Neuronal stem cell (in vitro differentiated cells): ENCODE measurements at regions not wholly inside any gene's neighbourhood (a gene's known extent, or its start where the extent isn't known, plus 50 kb on each side); places are given as distances from the start of the nearest gene placed in this dataset.

Source experiments
- DNase-seq: peaks from one replicate; pipeline ENCODE4 v3.0.0-alpha.2; 2013; ENCODE audit warnings: low spot score
- H2AFZ ChIP-seq: one replicate; pipeline ENCODE4 v1.6.1; 2013; ENCODE audit warnings: mild to moderate bottlenecking, low read length, inconsistent platforms
- H2AK5ac ChIP-seq: 2 replicates; pipeline ENCODE4 v1.6.1; 2013; ENCODE audit warnings: low read depth, mild to moderate bottlenecking, inconsistent platforms, low read length, moderate library complexity, mixed read lengths
- H2BK120ac ChIP-seq: 2 replicates; pipeline ENCODE4 v1.6.1; 2013; ENCODE audit warnings: low read depth, mild to moderate bottlenecking, inconsistent platforms, low read length, moderate library complexity, mixed read lengths
- H2BK12ac ChIP-seq: one replicate; pipeline ENCODE4 v1.6.1; 2013; ENCODE audit warnings: low read length, inconsistent platforms
- H2BK15ac ChIP-seq: 2 replicates; pipeline ENCODE4 v1.6.1; 2013; ENCODE audit warnings: mild to moderate bottlenecking, low read length, inconsistent platforms, mixed read lengths
- H2BK5ac ChIP-seq: one replicate; pipeline ENCODE4 v1.6.1; 2013; ENCODE audit warnings: inconsistent platforms, mild to moderate bottlenecking, low read length, moderate library complexity
- H3K14ac ChIP-seq: one replicate; pipeline ENCODE4 v1.6.1; 2013; ENCODE audit warnings: low read length, inconsistent platforms
- H3K18ac ChIP-seq: 2 replicates; pipeline ENCODE4 v1.6.1; 2013; ENCODE audit warnings: low read length, inconsistent platforms
- H3K23ac ChIP-seq: 2 replicates; pipeline ENCODE4 v1.6.1; 2013; ENCODE audit warnings: low read depth, mild to moderate bottlenecking, mixed read lengths, low read length, inconsistent platforms; ENCODE audit not compliant: poor library complexity
- H3K27ac ChIP-seq: replicated peaks from 3 replicates; pipeline ENCODE4 v1.5.1; 2013; ENCODE audit warnings: low read length, inconsistent platforms
- H3K27me3 ChIP-seq, 3 experiments: 2 replicates each; pipeline ENCODE4 v1.6.1; 2013; ENCODE audit warnings: low read length in 3 of 3, mild to moderate bottlenecking in 2 of 3, inconsistent platforms in 1 of 3, low read depth in 1 of 3, mixed read lengths in 1 of 3, moderate library complexity in 1 of 3; ENCODE audit not compliant: control insufficient read depth in 3 of 3, insufficient read depth in 3 of 3
- H3K36me3 ChIP-seq, 2 donors: replicated peaks in 1 of 2; 2 replicates each; pipeline ENCODE4 v1.6.1; 2013; ENCODE audit warnings: low read length in 2 of 2; ENCODE audit not compliant: control insufficient read depth in 2 of 2, insufficient read depth in 2 of 2
- H3K4ac ChIP-seq: 2 replicates; pipeline ENCODE4 v1.6.1; 2013; ENCODE audit warnings: inconsistent platforms, mild to moderate bottlenecking, low read length, moderate library complexity
- H3K4me1 ChIP-seq, 2 donors: 1 replicate in 1 of 2; 2 replicates in 1 of 2; pipeline ENCODE4 v1.6.1; 2013; ENCODE audit warnings: low read length in 2 of 2, low read depth in 1 of 2; ENCODE audit not compliant: control insufficient read depth in 2 of 2, insufficient read depth in 1 of 2
- H3K4me2 ChIP-seq: one replicate; pipeline ENCODE4 v1.6.1; 2013; ENCODE audit warnings: mild to moderate bottlenecking, low read length, inconsistent platforms; ENCODE audit not compliant: insufficient read depth, poor library complexity, severe bottlenecking
- H3K4me3 ChIP-seq, 2 donors: 2 replicates each; pipeline ENCODE4 v1.5.1; 2013; ENCODE audit warnings: low read length in 2 of 2, mild to moderate bottlenecking in 2 of 2, inconsistent platforms in 1 of 2, moderate library complexity in 1 of 2
- H3K79me1 ChIP-seq: one replicate; pipeline ENCODE4 v1.6.1; 2013; ENCODE audit warnings: low read depth, mild to moderate bottlenecking, inconsistent platforms, low read length, moderate library complexity
- H3K9ac ChIP-seq: one replicate; pipeline ENCODE4 v1.6.1; 2013; ENCODE audit warnings: mild to moderate bottlenecking, low read depth, low read length, inconsistent platforms; ENCODE audit not compliant: poor library complexity
- H3K9me3 ChIP-seq, 2 donors: replicated peaks in 1 of 2; 2 replicates each; pipeline versions ENCODE3 to v1.6.1; 2013; ENCODE audit warnings: low read length in 2 of 2, mild to moderate bottlenecking in 2 of 2, inconsistent platforms in 1 of 2, low read depth in 1 of 2, mixed read lengths in 1 of 2, moderate library complexity in 1 of 2; ENCODE audit not compliant: control insufficient read depth in 2 of 2, insufficient read depth in 1 of 2
- H4K8ac ChIP-seq: one replicate; pipeline ENCODE4 v1.6.1; 2013; ENCODE audit warnings: low read depth, mild to moderate bottlenecking, inconsistent platforms, low read length, moderate library complexity
- H4K91ac ChIP-seq: one replicate; pipeline ENCODE4 v1.6.1; 2013; ENCODE audit warnings: low read length, low read depth, mild to moderate bottlenecking, inconsistent platforms; ENCODE audit not compliant: poor library complexity
- WGBS, 2 donors: extraction: QIAGEN DNeasy Blood & Tissue Kit; methylation state at CpG; one replicate each; pipeline ENCODE4 v1.1.7; 2013; ENCODE audit warnings: missing lambda C conversion rate in 2 of 2, mixed read lengths in 1 of 2; ENCODE audit not compliant: insufficient read length in 2 of 2, insufficient replicate concordance in 1 of 2; ENCODE audit errors: extremely low coverage in 2 of 2; 5-methylcytosine and 5-hydroxymethylcytosine counted together

GRCh38 chr5:174617285-174617684 is 107.1 kb upstream of the MSX2 start:
- Histone ChIP-seq H2AK5ac (no peak overlapping the region), H3K4me1 (peaks cover 0 to 3% of the 10 kb centered on the region in 2 donors), H2BK12ac (no peak overlapping the region), H2BK5ac (no peak overlapping the region), H3K4me2 (no peak overlapping the region), H3K23ac (no peak overlapping the region), H3K14ac (no peak overlapping the region), H3K18ac (no peak overlapping the region), H3K4me3 (no peak overlapping the region), H3K4ac (no peak overlapping the region), H3K79me1 (no peaks in the 10 kb centered on the region), H3K9ac (no peak overlapping the region), H3K27me3 (no peaks in the 10 kb centered on the region), H2AFZ (no peak overlapping the region), H2BK15ac (no peak overlapping the region), H3K9me3 (no peaks in the 10 kb centered on the region), H4K8ac (no peak overlapping the region), H3K27ac (no peak overlapping the region), H2BK120ac (no peak overlapping the region), H4K91ac (no peak overlapping the region), H3K36me3 (no peaks in the 10 kb centered on the region)
- WGBS, 2 donors = no CpG with 5 or more reads among the region's 2 CpGs
- DNase-seq = no peak

- H2BK12ac ChIP-seq = no peak overlapping the region
- no peaks in the 10 kb centered on the region for H3K4me1 ChIP-seq
- H2BK120ac ChIP-seq = no peak overlapping the region
- H3K23ac ChIP-seq = no peak overlapping the region
- no peaks in the 10 kb centered on the region for H3K36me3 ChIP-seq
- no CpG with 5 or more reads among the region's 10 CpGs for WGBS, 2 donors
- no peak overlapping the region for H2AK5ac ChIP-seq
- H3K79me1 ChIP-seq = no peaks in the 10 kb centered on the region
- H2BK5ac ChIP-seq = no peak overlapping the region
- no peak overlapping the region for H3K14ac ChIP-seq
- H2AFZ ChIP-seq = no peak overlapping the region
- no peak overlapping the region for H3K18ac ChIP-seq
- H3K4me2 ChIP-seq = no peak overlapping the region
- DNase-seq = no peak
- H3K9me3 ChIP-seq = no peaks in the 10 kb centered on the region
- no peak overlapping the region for H3K4ac ChIP-seq
- H3K27ac ChIP-seq = no peak overlapping the region
- no peak overlapping the region for H3K9ac ChIP-seq
- H3K27me3 ChIP-seq = no peaks in the 10 kb centered on the region
- H2BK15ac ChIP-seq = no peak overlapping the region
- no peak overlapping the region for H4K8ac ChIP-seq
- H3K4me3 ChIP-seq = no peak overlapping the region
- H4K91ac ChIP-seq = no peak overlapping the region
Measured at GRCh38 chr5:174617910-174618309, 106.5 kb upstream of the MSX2 start.

- Histone ChIP-seq H4K8ac (no peak overlapping the region), H3K9ac (no peak overlapping the region), H3K4me1 (no peaks in the 10 kb centered on the region), H3K23ac (no peak overlapping the region), H3K9me3 (no peaks in the 10 kb centered on the region), H3K27me3 (no peaks in the 10 kb centered on the region), H2AFZ (no peak overlapping the region), H3K18ac (no peak overlapping the region), H4K91ac (no peak overlapping the region), H3K4me2 (no peak overlapping the region), H3K14ac (no peak overlapping the region), H2BK120ac (no peak overlapping the region), H3K36me3 (no peaks in the 10 kb centered on the region), H2AK5ac (no peak overlapping the region), H2BK5ac (no peak overlapping the region), H3K4me3 (no peak overlapping the region), H3K79me1 (no peaks in the 10 kb centered on the region), H3K27ac (no peak overlapping the region), H3K4ac (no peak overlapping the region), H2BK15ac (no peak overlapping the region), H2BK12ac (no peak overlapping the region)
- no CpG with 5 or more reads among the region's 4 CpGs for WGBS, 2 donors
- no peak for DNase-seq
Measured at GRCh38 chr5:174618589-174618988, 105.8 kb upstream of the MSX2 start.

GRCh38 chr5:174622067-174622466 is 102.3 kb upstream of the MSX2 start:
- no peak overlapping the region for H2BK15ac ChIP-seq
- no CpG with 5 or more reads among the region's 4 CpGs for WGBS, 2 donors
- no peaks in the 10 kb centered on the region for H3K27me3 ChIP-seq
- peaks cover 0 to 12% of the 10 kb centered on the region in 2 donors for H3K4me1 ChIP-seq
- no peaks in the 10 kb centered on the region for H3K36me3 ChIP-seq
- no peak overlapping the region for H3K18ac ChIP-seq
- no peak overlapping the region for H4K91ac ChIP-seq
- no peak overlapping the region for H3K4me2 ChIP-seq
- DNase-seq = no peak
- H3K79me1 ChIP-seq = no peaks in the 10 kb centered on the region
- no peak overlapping the region for H2BK5ac ChIP-seq
- no peak overlapping the region for H3K27ac ChIP-seq
- no peak overlapping the region for H2BK120ac ChIP-seq
- no peak overlapping the region for H2BK12ac ChIP-seq
- H3K4ac ChIP-seq = no peak overlapping the region
- no peak overlapping the region for H3K4me3 ChIP-seq
- no peaks in the 10 kb centered on the region for H3K9me3 ChIP-seq
- H3K9ac ChIP-seq = no peak overlapping the region
- H2AK5ac ChIP-seq = no peak overlapping the region
- no peak overlapping the region for H4K8ac ChIP-seq
- no peak overlapping the region for H2AFZ ChIP-seq
- H3K14ac ChIP-seq = no peak overlapping the region
- H3K23ac ChIP-seq = no peak overlapping the region
